HL-60 (cell line): ENCODE measurements at regions not wholly inside any gene's neighbourhood (a gene's known extent, or its start where the extent isn't known, plus 50 kb on each side); places are given as distances from the start of the nearest gene placed in this dataset.

Source experiments
- DNase-seq, 2 experiments: peaks; one replicate each; pipeline ENCODE4 v3.0.0-alpha.2; 2010 to 2020; ENCODE audit warnings: low read depth in 1 of 2, low spot score in 1 of 2
- H3K27ac ChIP-seq: fragments of 250-450 bp; sonication (Bioruptor Pico); replicated peaks from 2 replicates; pipeline ENCODE4 v1.5.1; 2020; ENCODE audit warnings: mild to moderate bottlenecking, moderate library complexity
- H3K27me3 ChIP-seq: fragments of 250-450 bp; sonication (Bioruptor Pico); 2 replicates; pipeline ENCODE4 v1.5.1; 2021; ENCODE audit warnings: mild to moderate bottlenecking, moderate library complexity; ENCODE audit not compliant: insufficient read depth, poor library complexity, severe bottlenecking
- H3K4me3 ChIP-seq: replicated peaks from 2 replicates; pipeline ENCODE4 v1.5.1; 2011; ENCODE audit warnings: mild to moderate bottlenecking, control low read depth, low read length; ENCODE audit not compliant: insufficient read depth
- CTCF ChIP-seq: IDR thresholded peaks from one replicate; pipeline ENCODE4 v1.5.1; 2011; ENCODE audit warnings: low read length, control low read depth, inconsistent platforms; ENCODE audit not compliant: insufficient read depth
- GABPA ChIP-seq: IDR thresholded peaks from 2 replicates; pipeline ENCODE4 v1.6.1; 2012; ENCODE audit warnings: low read depth
- POLR2AphosphoS5 ChIP-seq: IDR thresholded peaks from 2 replicates; pipeline ENCODE4 v1.6.1; 2012; ENCODE audit warnings: low read depth
- REST ChIP-seq: IDR thresholded peaks from 2 replicates; pipeline ENCODE4 v1.6.1; 2012; ENCODE audit warnings: low read depth; ENCODE audit not compliant: insufficient replicate concordance
- SPI1 ChIP-seq: IDR thresholded peaks from 2 replicates; pipeline ENCODE4 v1.6.1; 2012; ENCODE audit warnings: low read depth, mild to moderate bottlenecking, borderline replicate concordance

- H3K27ac ChIP-seq = no peak overlapping the region
- no peak for DNase-seq
- H3K4me3 ChIP-seq = no peak overlapping the region
- H3K27me3 ChIP-seq = no peaks in the 10 kb centered on the region
- no peak for TF ChIP-seq CTCF
- no peak for TF ChIP-seq SPI1
- no peak for TF ChIP-seq POLR2AphosphoS5
- TF ChIP-seq REST = no peak
- TF ChIP-seq GABPA = no peak
These were observed 213.2 kb upstream of the PLSCR5 start for GRCh38 chr3:146818301-146818700.

GRCh38 chr3:146817704-146818103, 212.6 kb upstream of the PLSCR5 start:
- Histone ChIP-seq H3K27ac (no peak overlapping the region), H3K27me3 (no peaks in the 10 kb centered on the region), H3K4me3 (no peak overlapping the region)
- DNase-seq = no peak
- TF ChIP-seq POLR2AphosphoS5 = no peak
- no peak for TF ChIP-seq REST
- no peak for TF ChIP-seq CTCF
- no peak for TF ChIP-seq SPI1
- TF ChIP-seq GABPA = no peak

- no peak for DNase-seq
- H3K27ac ChIP-seq = no peak overlapping the region
- no peaks in the 10 kb centered on the region for H3K27me3 ChIP-seq
- TF ChIP-seq SPI1 = no peak
- TF ChIP-seq CTCF = no peak
- TF ChIP-seq POLR2AphosphoS5 = no peak
- TF ChIP-seq GABPA = no peak
- no peak for TF ChIP-seq REST
- no peak overlapping the region for H3K4me3 ChIP-seq
These were observed 209.6 kb upstream of the PLSCR5 start for GRCh38 chr3:146814601-146815315.
